Vagina (tissue), 2 donors: ENCODE measurements at regions not wholly inside any gene's neighbourhood (a gene's known extent, or its start where the extent isn't known, plus 50 kb on each side); places are given as distances from the start of the nearest gene placed in this dataset.
"Not testable (repeated sequence)": the region's sequence is repeated elsewhere in the genome, so short reads cannot be mapped to it uniquely, and the experiment has no call there.

Source experiments
- POLR2A ChIP-seq, 2 donors: fragments of 450-650 bp; IDR thresholded peaks; one replicate each; pipeline ENCODE4 v1.6.1; 2017; ENCODE audit warnings: antibody characterized with exemption in 2 of 2, mild to moderate bottlenecking in 2 of 2, moderate library complexity in 2 of 2
- TF ChIP-seq, protein P1 (sequence below), 3 experiments: fragments of 450-650 bp in 2 of 3; fragments of 200-600 bp in 1 of 3; sonication (generic) in 1 of 3; IDR thresholded peaks; one replicate each; pipeline ENCODE4 v1.5.1; 2017 to 2019; ENCODE audit warnings: antibody characterized with exemption in 3 of 3, mild to moderate bottlenecking in 2 of 3, moderate library complexity in 2 of 3

DNA sequence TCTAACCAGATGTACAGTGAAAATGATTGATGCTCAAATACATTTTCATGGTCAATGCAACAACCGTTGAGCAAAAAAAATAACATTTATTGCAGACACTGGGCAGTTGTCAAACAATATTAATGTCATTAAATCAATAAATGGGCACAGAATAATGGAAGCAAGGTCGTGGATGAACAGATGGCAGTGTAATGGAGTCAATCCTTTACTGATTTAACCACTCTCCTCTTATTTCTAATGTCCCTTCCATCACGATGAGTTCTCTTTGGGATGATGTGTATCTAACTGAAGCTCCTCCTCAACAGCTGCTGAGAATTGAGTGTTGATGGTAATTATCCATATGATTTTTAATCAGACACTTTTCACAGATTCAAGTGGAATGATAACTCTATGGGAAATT is 114.9 kb upstream of the ZNF658 start:
- TF ChIP-seq POLR2A (IDR thresholded peaks at IDR 0.05) = not testable (repeated sequence)
- TF ChIP-seq, protein P1, sequence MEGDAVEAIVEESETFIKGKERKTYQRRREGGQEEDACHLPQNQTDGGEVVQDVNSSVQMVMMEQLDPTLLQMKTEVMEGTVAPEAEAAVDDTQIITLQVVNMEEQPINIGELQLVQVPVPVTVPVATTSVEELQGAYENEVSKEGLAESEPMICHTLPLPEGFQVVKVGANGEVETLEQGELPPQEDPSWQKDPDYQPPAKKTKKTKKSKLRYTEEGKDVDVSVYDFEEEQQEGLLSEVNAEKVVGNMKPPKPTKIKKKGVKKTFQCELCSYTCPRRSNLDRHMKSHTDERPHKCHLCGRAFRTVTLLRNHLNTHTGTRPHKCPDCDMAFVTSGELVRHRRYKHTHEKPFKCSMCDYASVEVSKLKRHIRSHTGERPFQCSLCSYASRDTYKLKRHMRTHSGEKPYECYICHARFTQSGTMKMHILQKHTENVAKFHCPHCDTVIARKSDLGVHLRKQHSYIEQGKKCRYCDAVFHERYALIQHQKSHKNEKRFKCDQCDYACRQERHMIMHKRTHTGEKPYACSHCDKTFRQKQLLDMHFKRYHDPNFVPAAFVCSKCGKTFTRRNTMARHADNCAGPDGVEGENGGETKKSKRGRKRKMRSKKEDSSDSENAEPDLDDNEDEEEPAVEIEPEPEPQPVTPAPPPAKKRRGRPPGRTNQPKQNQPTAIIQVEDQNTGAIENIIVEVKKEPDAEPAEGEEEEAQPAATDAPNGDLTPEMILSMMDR (IDR thresholded peaks at IDR 0.05) = not testable (repeated sequence)
